Activated CD4-positive, CD25-positive, alpha-beta regulatory T cell treated with anti-CD3 and anti-CD28 coated beads, Interleukin-2, amount 50 U/mL, for 72 hours (primary cell): ENCODE measurements at regions not wholly inside any gene's neighbourhood (a gene's known extent, or its start where the extent isn't known, plus 50 kb on each side); places are given as distances from the start of the nearest gene placed in this dataset.
"Not testable (repeated sequence)": the region's sequence is repeated elsewhere in the genome, so short reads cannot be mapped to it uniquely, and the experiment has no call there.

Experiments used
- DNase-seq: peaks from one replicate; pipeline ENCODE4 v3.0.0; 2021

DNA sequence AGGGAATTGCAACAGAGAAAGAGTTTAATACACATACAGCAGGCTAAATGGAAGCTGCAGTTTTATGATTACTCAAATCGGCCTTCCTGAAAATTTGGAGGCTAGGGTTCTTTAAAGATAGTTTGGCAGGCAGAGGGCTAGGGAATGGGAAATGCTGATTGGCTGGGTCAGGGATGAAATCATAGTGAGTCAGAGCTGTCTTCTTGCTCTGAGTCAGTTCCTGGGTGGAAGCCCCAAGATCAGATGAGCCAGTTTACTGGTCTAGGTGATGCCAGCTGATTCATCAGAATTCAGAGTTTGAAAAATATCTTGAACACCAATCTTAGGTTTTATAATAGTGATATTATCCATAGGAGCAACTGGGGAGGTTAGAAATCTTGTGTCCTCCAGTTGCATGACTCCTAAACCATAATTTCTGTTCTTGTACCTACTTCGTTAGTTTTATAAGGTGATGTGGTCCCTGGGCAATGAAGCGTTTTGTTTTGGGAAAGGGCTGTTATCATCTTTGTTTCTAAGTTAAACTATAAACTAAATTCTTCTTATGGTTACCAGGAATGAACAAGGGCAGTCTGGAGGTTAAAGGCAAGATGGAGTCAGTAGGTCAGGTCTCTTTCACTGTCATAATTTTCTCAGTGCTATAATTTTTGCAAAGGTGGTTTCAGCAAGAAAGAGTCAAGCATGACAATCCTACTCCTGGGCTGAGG lies 257.8 kb upstream of the CCDC196 start:
- no peak for DNase-seq

DNA sequence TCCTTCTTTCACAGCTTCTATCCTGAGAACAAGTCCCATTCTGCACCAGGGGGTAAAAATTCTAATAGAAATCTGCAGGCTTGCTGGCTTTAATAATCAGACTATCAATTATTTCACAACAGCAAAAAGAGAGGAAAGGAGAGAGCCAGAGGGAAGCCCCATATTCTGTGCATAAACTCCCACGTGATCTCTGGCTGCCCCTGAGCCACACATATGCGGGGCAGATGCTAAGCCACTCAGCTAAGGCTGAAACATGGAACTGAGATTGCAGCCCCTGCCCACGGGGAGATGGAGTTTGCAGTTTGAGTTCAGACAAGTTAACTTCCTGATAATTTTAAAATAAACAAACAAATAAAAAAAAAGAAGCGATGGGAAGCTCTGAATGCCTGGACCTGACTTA lies 254.4 kb upstream of the CCDC196 start:
- DNase-seq = no peak

DNA sequence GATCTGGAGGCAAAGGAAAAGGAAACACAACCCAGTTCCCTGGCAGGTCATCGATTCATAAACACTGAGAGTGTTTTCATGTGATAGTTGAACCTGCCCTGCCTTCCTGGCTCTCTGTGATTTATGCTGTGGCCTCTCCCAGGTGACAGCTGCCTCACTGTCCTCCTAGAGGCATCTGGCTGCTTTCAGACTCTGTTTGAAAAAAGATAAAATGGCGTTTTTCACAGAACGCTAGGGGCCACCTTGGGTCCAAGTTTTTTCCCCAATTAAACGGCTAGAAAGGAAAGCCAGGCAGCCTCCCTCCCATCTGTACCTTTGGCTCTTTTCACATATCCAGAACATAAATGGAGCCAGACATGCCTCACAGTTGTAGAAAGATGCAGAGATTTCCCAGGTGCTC lies 252.6 kb upstream of the CCDC196 start:
- DNase-seq = no peak

DNA sequence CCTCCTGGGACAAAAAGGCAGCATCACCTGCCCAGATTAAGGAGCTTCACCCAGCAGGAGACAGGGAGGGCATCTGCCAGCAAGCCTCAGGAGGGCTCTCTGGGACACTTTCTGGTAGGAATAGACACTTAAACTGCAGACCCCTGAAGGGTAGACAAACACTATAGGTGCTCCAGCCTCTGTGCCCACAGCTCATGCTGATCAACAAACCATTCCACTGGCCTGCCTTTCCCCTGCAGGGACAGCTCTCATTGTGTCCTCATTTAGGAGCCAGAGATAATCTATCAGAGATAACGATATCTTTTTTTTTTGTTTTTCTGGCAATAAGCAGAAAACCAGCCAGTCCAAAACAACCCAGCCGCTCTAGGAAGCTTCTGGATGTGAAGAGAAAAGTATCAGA lies 251.8 kb upstream of the CCDC196 start:
- DNase-seq = no peak

DNA sequence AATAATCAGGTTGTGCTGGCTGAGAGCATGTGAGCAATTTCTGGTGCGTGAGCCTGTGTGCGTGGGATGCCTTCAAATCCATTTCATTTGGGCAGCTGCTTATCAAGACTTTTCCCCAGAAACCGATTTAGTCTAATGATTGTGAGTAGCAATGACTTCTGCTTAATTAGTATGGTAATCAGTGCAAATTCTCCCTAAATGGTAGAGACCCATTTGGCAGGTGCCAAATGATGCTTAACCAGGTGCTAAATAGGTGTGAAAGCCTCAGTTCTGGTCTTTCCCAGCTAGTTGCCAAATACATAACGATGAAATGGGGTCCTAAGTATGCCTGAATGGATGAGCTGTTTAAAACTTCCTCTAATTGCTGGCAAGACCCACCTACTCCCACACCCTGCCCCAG lies 248.4 kb upstream of the CCDC196 start:
- no peak for DNase-seq

DNA sequence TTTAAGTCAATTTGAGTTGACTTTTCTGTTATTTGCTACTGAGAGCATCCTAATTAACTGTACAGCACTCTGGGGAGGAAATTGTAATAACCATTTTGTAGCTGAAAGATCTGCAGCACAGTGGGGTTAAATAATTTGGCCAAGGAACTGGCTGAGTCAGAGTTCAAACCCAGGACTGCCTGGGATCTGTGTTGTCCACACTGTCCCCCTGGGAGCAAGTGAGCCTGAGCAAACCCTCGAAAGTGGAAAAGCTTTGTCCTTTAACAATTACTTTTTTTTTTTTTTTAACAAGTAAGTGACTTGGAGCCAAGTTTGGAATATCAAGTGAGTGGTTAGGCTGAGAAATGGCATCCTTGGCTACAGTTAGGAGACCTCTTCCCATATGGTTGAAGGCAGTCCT lies 247.2 kb upstream of the CCDC196 start:
- DNase-seq = no peak

DNA sequence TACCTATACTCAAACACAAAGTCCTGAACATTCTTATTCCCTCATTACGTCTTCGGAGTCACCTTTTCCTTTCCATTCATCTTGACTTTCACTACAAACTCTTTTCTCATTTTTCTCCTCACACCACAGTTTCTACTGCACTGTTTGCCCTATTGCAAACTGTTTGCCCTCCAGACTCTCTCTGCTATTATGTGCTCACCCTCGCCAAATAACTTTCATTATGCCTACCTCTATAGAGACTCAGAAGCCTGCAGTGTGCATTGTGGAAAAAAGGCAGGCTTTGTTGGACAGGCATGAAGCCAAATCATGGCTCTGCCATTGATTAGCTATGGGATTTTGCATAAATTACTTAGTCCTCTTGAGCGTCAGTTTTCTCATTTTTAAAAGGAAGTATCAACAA lies 246.6 kb upstream of the CCDC196 start:
- no peak for DNase-seq

DNA sequence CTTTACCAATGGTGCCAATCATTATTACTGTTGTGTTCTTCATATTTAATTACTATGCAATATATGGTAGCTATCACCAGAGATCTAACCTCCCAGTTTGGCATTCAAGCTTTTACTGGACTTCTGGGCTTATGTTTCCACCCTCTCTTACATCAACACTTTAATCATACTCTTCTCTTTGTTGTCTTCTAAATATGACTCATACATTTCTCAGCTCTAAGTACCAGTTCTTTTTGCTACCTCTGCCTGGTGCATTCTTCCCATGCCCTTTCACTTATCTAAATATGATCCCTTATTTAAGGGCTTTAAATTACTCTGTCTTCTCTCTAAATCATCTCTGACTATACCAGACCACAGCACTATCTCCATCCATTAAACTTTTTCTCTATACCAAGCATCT lies 246.1 kb upstream of the CCDC196 start:
- DNase-seq = no peak

DNA sequence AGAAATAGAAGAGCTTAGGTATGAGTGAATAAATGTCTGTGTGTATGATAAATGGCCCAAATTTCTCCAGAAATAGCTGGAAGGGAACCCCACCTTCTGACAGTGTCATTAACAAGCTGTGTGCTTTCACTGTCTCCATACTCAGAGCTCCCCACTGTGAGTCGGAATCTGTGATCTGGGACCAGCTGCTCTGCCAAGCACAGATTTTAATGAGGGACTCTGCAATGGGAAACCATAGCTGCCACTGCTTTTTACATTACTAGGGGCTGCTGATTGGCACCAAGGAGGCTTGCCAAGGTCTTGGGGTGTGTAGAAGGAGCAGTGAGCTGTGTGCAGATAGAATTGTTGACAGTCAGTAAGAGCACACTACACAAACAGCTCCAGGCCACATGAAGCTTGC lies 244.2 kb upstream of the CCDC196 start:
- DNase-seq = no peak

DNA sequence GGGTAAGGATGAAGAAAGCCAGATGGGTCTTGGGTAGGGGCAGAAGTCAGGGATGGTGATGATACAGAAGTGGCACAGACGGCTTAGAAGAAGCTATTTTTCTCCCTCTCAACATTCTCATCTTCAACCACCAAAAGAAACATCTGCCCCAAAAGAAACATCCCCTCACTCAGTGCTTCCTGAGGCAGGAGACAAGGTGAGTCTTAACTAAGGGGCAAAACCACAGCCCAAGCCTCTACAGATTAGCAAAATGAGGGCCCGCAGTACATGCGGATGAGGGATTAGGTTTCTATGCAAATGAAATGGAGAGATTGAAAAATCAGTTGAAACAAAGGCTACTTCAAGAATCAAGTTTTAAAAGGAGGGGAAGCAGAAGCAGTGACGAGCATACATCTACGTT lies 241.3 kb upstream of the CCDC196 start:
- DNase-seq = no peak

DNA sequence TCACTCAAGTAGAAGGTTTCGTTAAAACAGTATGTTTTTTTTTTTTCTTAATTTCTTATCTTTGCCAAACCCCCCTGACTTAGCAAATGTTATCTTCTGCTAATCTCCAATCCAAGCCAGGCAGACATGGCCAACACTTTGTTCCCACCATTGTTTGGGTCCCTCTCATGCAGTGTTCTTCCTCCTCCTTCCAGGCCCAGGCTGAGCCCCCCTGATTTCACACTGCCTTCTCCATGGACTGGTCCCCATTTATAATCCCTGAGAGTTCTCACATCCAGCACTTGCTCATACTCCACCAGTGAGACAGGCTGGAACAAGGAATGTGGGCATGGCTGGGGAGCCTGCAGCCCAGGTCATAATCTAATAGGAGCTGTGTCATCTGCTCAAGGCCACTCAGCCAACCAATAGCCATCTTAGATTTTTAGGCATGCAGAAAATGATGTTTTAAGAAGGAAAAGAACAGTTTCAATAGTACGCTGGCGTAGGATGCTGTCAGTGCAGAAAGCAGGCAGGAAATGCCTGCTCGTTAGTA lies 238.4 kb upstream of the CCDC196 start:
- no peak for DNase-seq

DNA sequence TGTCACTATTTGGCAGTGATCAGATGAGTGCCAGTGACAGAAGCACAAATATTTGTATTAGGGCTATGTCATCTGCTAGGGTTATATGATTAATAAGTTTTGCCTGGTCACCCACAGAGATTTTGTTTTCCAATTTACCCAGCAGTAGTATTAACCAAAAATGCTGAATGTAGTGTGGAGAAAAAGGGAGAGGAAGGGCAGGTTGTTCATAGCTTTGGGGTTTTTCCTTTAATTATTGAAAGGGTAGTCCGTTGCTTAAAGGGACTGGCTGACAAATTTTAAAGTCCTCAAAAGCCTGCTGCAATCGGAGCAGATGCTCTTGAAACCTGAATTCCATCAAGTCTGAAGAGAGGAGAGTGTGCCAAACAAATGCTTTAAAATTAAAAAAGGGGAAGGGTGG lies 237.9 kb upstream of the CCDC196 start:
- no peak for DNase-seq

DNA sequence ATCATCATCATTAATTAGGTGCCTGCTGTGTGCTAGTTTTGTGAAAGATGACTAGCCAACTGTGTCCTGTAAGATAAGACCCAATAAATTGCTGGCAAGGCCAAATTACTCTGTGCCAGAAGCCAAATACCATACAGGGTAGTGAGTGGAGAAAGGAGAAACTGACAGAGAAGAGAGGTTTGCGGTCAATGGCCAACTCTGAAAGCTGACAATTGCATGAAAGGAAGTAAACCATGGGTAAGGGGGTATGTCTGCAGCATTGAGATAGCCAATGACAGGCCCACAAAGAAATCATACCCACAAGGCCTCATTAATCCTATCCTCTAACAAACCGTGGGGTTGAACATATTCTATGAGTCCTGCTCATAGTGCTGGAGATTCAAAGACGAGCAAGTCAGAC lies 236.6 kb upstream of the CCDC196 start:
- DNase-seq = no peak

DNA sequence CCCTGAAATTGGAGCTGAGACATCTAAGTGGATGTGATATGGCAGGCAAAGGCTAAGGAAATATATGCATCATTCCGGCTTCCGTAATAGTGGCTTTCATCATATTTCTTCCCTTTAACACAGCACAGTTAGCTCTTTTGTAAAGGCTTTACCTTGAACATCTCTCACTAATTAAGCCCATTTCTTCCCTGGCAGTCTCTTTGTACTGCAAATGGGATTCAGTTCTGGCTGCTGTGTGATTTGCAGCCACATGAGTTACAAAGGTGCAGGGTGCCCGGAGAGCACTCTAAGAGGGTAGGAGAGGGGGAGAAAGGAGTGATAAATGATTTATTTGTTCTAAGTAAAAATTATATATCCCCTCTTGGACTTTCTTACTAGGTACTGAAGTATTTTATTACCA lies 232.1 kb upstream of the CCDC196 start:
- no peak for DNase-seq

DNA sequence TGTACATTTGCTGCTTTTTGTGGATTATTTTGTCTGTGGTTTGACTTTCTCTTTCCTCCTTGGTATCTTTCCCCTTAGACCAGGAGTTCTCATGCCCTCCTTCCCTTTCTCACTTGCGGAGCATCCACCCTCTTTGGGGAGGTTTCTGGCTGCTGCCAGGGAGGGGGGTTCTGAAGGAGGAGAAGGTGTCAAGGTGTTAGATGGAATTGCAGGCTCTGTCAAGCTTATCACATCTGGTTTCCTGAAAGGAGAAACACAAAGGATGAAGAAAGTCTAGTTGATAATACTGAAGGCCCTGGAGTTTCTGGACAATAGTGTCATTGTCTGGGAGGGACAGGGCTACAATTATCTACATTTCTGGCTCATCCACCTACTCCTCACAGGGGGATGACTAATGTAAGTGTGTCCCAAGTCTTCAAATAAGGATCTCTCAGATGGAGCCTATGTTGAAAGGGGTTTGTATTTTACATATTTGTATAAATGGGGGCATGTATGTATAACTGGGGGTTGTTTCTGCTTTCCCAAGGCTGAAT lies 217.3 kb upstream of the CCDC196 start:
- DNase-seq = no peak

DNA sequence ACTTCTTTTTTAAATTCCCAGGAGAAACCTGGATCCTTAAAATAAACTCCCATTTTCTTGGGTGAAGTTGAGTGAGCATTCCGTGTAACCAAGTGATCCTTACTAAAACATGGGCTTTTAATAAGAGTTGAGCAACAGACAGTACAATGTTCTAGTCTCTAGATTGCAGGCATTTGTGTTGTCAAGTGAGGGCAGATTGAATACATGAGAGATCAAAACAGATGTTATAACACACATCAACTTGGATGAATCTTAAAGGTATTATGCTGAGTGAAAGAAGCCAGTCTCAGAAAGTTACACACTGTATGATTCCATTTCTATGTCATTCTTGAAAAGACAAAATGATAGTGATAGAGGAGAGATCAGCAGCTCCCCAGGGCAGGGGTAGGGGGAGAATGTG lies 213.9 kb upstream of the CCDC196 start:
- DNase-seq = no peak

DNA sequence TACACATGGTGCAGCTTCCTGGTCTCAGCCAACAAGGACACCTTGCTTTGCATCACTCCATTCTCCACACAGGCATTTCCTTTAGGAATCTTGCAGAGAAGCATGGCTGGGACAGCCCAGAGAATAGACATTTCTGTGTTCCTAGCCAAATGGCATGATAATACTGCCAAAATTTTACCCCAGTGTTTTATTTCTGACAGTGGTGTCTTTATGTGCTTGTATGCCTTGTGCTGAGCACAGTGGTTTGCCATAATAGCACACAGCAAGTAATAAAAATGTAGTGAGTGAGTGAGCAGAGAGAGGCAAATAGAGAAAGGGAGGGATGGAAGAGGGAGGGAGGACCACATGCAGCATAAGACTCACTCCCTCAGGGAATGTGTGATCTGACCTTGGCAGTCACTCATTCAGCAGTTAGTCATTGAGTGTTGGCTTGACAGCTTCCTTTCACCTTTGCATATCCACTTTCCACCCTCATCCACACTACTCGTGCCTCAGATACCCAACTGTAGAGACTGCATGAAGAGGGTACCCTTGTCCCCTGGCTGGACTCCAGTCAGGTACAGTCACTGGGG lies 212.8 kb upstream of the CCDC196 start:
- DNase-seq = no peak

DNA sequence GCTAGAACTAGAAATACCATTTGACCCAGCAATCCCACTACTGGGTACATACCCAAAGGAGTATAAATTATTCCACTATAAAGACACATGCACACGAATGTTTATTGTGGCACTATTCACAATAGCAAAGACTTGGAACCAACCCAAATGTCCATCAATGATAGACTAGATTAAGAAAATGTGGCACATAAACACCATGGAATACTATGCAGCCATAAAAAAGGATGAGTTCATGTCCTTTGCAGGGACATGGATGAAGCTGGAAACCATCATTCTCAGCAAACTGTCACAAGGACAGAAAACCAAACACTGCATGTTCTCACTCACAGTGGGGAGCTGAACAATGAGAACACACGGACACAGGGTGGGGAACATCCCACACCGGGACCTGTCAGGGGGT lies 207.8 kb upstream of the CCDC196 start:
- not testable (repeated sequence) for DNase-seq

DNA sequence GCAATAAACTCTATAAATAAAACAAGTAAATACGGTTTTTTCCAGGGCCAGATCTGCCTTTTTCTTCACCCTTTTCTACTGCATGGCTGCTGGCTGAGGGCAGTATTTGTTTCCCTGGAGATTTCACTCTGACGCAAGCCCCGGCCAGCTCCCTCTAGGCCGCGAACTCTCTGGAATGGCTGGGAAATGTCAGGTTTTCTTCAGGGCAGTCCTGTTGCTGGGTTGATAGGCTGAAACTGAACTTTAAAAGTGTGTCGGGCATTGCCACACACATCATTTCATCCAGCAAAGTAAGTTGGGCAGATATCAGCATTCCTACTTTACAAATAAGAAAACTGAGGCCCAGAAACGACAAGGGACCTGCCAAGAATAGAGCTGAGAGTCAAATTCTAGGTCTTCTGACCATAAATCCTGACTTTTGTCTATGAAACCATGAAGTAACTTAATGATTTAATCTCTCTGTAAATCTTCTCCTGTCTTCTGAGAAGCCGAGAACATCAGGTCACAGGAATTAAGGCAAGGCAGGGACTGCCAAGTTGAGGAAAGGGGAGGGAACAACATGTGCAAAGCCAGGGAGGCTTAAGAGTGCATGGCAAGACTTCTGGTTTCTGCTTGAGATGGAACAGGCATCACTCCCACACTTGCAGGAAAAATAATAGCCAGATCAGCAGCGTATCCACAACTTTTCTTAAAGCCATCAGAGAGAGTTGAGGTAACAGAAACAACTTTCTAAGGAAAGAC lies 205.0 kb upstream of the CCDC196 start:
- no peak for DNase-seq

DNA sequence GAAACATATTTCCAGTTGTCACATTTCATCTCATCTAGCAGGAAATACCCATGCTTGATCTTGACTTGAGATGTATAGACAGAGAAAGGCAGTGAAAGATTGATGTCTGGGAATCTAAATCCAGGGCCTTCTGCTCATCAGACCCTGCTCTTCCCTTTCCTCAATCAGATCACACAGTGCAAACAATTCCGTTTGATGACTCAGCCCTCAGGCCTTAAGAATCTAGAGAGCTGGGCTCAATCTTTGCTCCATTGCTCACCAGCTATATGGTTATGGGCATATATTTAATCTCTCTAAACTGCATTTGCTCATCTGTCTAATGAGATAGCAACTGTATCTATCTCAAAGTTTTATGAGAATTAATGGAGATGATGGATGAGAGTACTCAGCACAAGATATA lies 201.8 kb upstream of the CCDC196 start:
- DNase-seq = no peak

DNA sequence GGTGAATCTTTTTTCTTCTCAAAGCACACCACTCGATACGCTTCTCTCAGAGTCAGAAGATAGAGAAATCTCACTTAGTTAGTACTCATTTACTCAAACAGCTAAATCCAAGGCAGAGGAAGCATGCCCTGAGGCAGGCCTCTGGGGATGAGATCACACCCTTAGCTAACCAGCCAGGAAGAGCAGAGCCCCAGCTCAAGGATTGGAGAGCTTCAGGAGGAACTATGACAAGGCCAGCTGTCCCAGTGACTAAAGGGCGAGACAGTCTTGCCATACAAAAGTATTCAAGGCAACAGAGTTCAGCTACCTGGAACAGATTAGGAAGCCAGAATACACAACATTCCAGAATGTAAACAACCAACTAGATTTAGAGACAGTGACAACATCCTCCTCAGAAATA lies 197.7 kb upstream of the CCDC196 start:
- DNase-seq = no peak

DNA sequence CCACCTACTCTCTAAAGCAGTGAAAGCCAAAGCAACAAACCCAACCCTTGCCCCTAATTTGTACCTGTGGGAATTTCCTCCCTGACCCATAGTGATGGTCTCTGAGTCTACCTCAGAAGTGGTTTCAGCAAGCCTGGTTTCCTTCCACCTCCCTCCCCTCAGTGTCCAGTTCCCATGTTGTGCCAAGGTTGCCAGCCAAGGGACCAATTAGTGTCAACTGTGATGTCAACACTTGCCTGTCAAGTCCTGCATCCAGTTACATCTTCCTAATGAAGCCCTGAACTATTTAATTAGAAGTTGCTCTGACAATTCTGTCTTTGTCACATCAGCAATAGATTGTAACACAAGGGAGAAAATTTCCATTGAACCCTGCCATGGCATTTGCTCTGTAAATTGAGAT lies 194.4 kb upstream of the CCDC196 start:
- no peak for DNase-seq

DNA sequence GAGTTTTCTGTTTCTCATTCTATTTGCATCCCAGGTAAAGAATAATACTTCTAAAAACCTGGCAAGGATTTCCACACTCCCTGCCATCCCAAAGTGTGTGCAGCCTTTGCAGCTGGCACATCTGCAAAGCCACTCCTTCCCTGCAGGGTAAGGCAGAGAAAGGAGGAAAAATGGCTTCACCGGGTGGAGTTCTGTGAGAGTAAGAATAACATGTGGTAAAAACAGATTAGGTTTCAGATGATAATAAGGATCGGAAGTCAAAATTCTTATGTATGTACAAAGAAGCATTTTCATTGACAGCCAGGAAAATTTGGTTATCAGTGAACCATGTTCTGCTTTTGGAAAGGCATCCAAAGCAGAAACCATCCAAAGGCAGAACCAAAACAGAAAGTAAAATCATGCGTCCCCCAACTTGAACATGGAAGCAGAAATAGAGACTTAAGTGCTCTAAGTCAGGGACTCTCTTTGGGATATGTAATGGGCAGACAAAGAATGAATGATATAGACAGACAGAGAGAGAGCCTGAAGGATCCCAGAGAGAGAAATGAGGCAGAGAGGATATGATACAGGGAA lies 192.6 kb upstream of the CCDC196 start:
- no peak for DNase-seq

DNA sequence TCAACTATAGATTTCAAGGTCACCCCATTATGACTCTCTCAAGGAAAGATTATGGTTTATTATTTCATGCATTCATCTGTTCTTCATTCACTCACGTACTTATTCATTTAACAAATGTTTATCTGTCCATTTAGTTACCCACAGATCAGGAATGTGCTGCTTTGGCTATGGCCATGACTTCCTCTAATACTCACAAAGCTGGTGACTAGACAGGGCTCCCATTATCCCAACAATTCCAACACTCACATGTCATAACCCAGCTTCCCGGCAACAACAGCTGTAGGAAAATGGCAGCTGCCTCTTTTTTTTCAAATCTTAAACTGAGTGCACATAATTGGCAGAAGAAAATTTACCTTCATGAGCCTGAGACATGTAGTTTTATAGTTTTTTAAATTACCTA lies 190.8 kb upstream of the CCDC196 start:
- DNase-seq = no peak
